H1 (cell line): ENCODE measurements at regions not wholly inside any gene's neighbourhood (a gene's known extent, or its start where the extent isn't known, plus 50 kb on each side); places are given as distances from the start of the nearest gene placed in this dataset.

Experiments used
- CTCF ChIA-PET: fragments of 300-600 bp; sonication (Branson Sonifier 250); formaldehyde crosslinking; loops from one replicate; lab custom pipeline; 2021; ENCODE audit not compliant: partially characterized antibody; lab: Charles Lee
- POLR2A ChIA-PET: fragments of 300-600 bp; sonication (Branson Sonifier 250); formaldehyde crosslinking; loops from one replicate; lab custom pipeline; 2021; ENCODE audit warnings: inconsistent platforms; ENCODE audit not compliant: partially characterized antibody; lab: Charles Lee
- DNase-seq, 2 experiments: peaks; one replicate each; pipeline versions ENCODE4 v3.0.0 to v3.0.0-alpha.2; 2010 to 2022; ENCODE audit warnings: low spot score in 2 of 2, low read depth in 1 of 2, mixed read lengths in 1 of 2
- FAIRE-seq: peaks from 2 replicates; lab custom pipeline; 2011; peaks lifted over from hg19 to GRCh38; lab: Jason Lieb, UNC
- H2AFZ ChIP-seq: 2 replicates; pipeline ENCODE4 v1.8.1; 2012; ENCODE audit warnings: low read length, inconsistent platforms
- H2AK5ac ChIP-seq: 2 replicates; pipeline ENCODE4 v1.6.1; 2013; ENCODE audit warnings: low read depth, low read length
- H2BK120ac ChIP-seq: replicated peaks from 2 replicates; pipeline ENCODE3; 2013; ENCODE audit warnings: low read depth, low read length, inconsistent platforms
- H2BK12ac ChIP-seq: 2 replicates; pipeline ENCODE4 v1.6.1; 2013; ENCODE audit warnings: low read depth, low read length
- H2BK15ac ChIP-seq: 2 replicates; pipeline ENCODE4 v1.6.1; 2013; ENCODE audit warnings: low read length
- H2BK20ac ChIP-seq: 2 replicates; pipeline ENCODE4 v1.6.1; 2013; ENCODE audit warnings: low read length
- H2BK5ac ChIP-seq: 2 replicates; pipeline ENCODE4 v1.6.1; 2013; ENCODE audit warnings: low read depth, low read length
- H3K14ac ChIP-seq: 2 replicates; pipeline ENCODE4 v1.6.1; 2013; ENCODE audit warnings: inconsistent platforms; ENCODE audit not compliant: insufficient read length
- H3K18ac ChIP-seq: 2 replicates; pipeline ENCODE4 v1.6.1; 2013; ENCODE audit warnings: low read length; ENCODE audit errors: extremely low read depth
- H3K23ac ChIP-seq: 2 replicates; pipeline ENCODE4 v1.6.1; 2013; ENCODE audit warnings: inconsistent platforms; ENCODE audit not compliant: insufficient read length
- H3K23me2 ChIP-seq: 2 replicates; pipeline ENCODE4 v1.6.1; 2013; ENCODE audit warnings: low read depth, low read length
- H3K27ac ChIP-seq: 2 replicates; pipeline ENCODE4 v1.6.1; 2011; ENCODE audit warnings: low read depth, low read length, inconsistent platforms
- H3K27me3 ChIP-seq, 4 experiments: replicated peaks in 1 of 4; 1 replicate in 1 of 4; 2 replicates in 3 of 4; pipeline versions ENCODE4 v1.6.1 to v1.8.1; 2011 to 2013; ENCODE audit warnings: low read length in 3 of 4, mild to moderate bottlenecking in 3 of 4, inconsistent platforms in 2 of 4, mixed read lengths in 2 of 4, moderate library complexity in 1 of 4; ENCODE audit not compliant: control insufficient read depth in 3 of 4, insufficient read depth in 3 of 4; ENCODE audit errors: extremely low read depth in 1 of 4
- H3K36me3 ChIP-seq, 4 experiments: 2 replicates each; pipeline versions ENCODE4 v1.6.1 to v1.8.1; 2011 to 2013; ENCODE audit warnings: mild to moderate bottlenecking in 4 of 4, low read length in 3 of 4, moderate library complexity in 2 of 4, control low read depth in 1 of 4, inconsistent platforms in 1 of 4; ENCODE audit not compliant: insufficient read depth in 4 of 4, control insufficient read depth in 2 of 4
- H3K4ac ChIP-seq: replicated peaks from 2 replicates; pipeline ENCODE3; 2013; ENCODE audit warnings: low read length, low read depth, mixed read lengths, inconsistent platforms; ENCODE audit not compliant: insufficient read length
- H3K4me1 ChIP-seq, 4 experiments: replicated peaks in 1 of 4; 1 replicate in 1 of 4; 2 replicates in 3 of 4; pipeline versions ENCODE4 v1.6.1 to v1.8.1; 2011 to 2013; ENCODE audit warnings: low read length in 3 of 4, inconsistent platforms in 2 of 4, mixed read lengths in 1 of 4; ENCODE audit not compliant: insufficient read depth in 4 of 4, control insufficient read depth in 3 of 4
- H3K4me2 ChIP-seq, 2 experiments: 2 replicates each; pipeline versions ENCODE4 v1.6.1 to v1.8.1; 2011 to 2013; ENCODE audit warnings: low read depth in 2 of 2, low read length in 2 of 2, control low read depth in 1 of 2, inconsistent platforms in 1 of 2, mild to moderate bottlenecking in 1 of 2; ENCODE audit not compliant: insufficient read depth in 1 of 2
- H3K4me3 ChIP-seq, 4 experiments: fragments of 200-600, 300-600 bp in 1 of 4; sonication (generic), shearing (Covaris generic), sonication (Bioruptor Twin) in 1 of 4; 2 replicates each; pipeline versions ENCODE4 v1.5.1 to v1.8.1; 2011 to 2016; ENCODE audit warnings: low read length in 4 of 4, low read depth in 3 of 4, control low read depth in 2 of 4, inconsistent platforms in 2 of 4, mild to moderate bottlenecking in 2 of 4, mixed read lengths in 1 of 4, moderate library complexity in 1 of 4; ENCODE audit not compliant: insufficient read depth in 2 of 4; ENCODE audit errors: extremely low read depth in 1 of 4
- H3K56ac ChIP-seq: replicated peaks from 2 replicates; pipeline ENCODE3; 2013; ENCODE audit warnings: low read depth, mild to moderate bottlenecking, mixed read lengths, low read length, inconsistent platforms; ENCODE audit not compliant: insufficient read length
- H3K79me1 ChIP-seq: 2 replicates; pipeline ENCODE4 v1.6.1; 2013; ENCODE audit warnings: low read depth, low read length, control low read depth
- H3K79me2 ChIP-seq, 2 experiments: 2 replicates each; pipeline versions ENCODE4 v1.6.1 to v1.8.1; 2012 to 2013; ENCODE audit warnings: low read length in 2 of 2, mild to moderate bottlenecking in 2 of 2, inconsistent platforms in 1 of 2; ENCODE audit not compliant: insufficient read depth in 2 of 2, control insufficient read depth in 1 of 2
- H3K9ac ChIP-seq, 4 experiments: replicated peaks in 1 of 4; 1 replicate in 1 of 4; 2 replicates in 3 of 4; pipeline versions ENCODE4 v1.6.1 to v1.8.1; 2011 to 2013; ENCODE audit warnings: low read depth in 3 of 4, low read length in 3 of 4, control low read depth in 2 of 4, mild to moderate bottlenecking in 2 of 4, moderate library complexity in 2 of 4, inconsistent platforms in 1 of 4; ENCODE audit errors: extremely low read depth in 1 of 4
- H3K9me3 ChIP-seq, 2 experiments: 2 replicates each; pipeline versions ENCODE4 v1.6.1 to v1.8.1; 2012 to 2013; ENCODE audit warnings: mild to moderate bottlenecking in 2 of 2, moderate library complexity in 2 of 2, control low read depth in 1 of 2, inconsistent platforms in 1 of 2, low read depth in 1 of 2, low read length in 1 of 2, mixed read lengths in 1 of 2; ENCODE audit not compliant: insufficient read depth in 2 of 2
- H4K20me1 ChIP-seq, 2 experiments: replicated peaks in 1 of 2; 2 replicates each; pipeline versions ENCODE3 to v1.8.1; 2011 to 2013; ENCODE audit warnings: inconsistent platforms in 2 of 2, low read length in 2 of 2, mild to moderate bottlenecking in 1 of 2; ENCODE audit not compliant: insufficient read depth in 2 of 2, control insufficient read depth in 1 of 2
- H4K5ac ChIP-seq: 2 replicates; pipeline ENCODE4 v1.6.1; 2013; ENCODE audit warnings: low read length, low read depth, mixed read lengths, inconsistent platforms; ENCODE audit not compliant: insufficient read length
- H4K8ac ChIP-seq: 2 replicates; pipeline ENCODE4 v1.8.0; 2013; ENCODE audit warnings: mild to moderate bottlenecking, moderate library complexity, low read length, inconsistent platforms; ENCODE audit not compliant: insufficient read depth; ENCODE audit errors: extremely low read depth
- H4K91ac ChIP-seq: replicated peaks from 2 replicates; pipeline ENCODE3; 2013; ENCODE audit warnings: low read length, mixed read lengths, inconsistent platforms; ENCODE audit not compliant: insufficient read length
- RBBP5 ChIP-seq: IDR thresholded peaks from 2 replicates; pipeline ENCODE4 v1.7.1; 2012; ENCODE audit warnings: low read depth, mild to moderate bottlenecking, inconsistent platforms, low read length, moderate library complexity, borderline replicate concordance
- SP1 ChIP-seq: IDR thresholded peaks from 2 replicates; pipeline ENCODE4 v1.6.1; 2011; ENCODE audit warnings: low read depth, low read length
- ZNF274 ChIP-seq: IDR thresholded peaks from 2 replicates; pipeline ENCODE4 v1.7.0; 2012; ENCODE audit warnings: low read length, borderline replicate concordance; ENCODE audit errors: extremely low read depth
- WGBS, 2 experiments: shearing (Covaris generic) in 1 of 2; methylation state at CpG; one replicate each; pipeline versions ENCODE4 v1.1.6 to v1.1.7; 2013 to 2015; ENCODE audit warnings: low lambda C conversion rate in 2 of 2, mixed read lengths in 2 of 2, inconsistent platforms in 1 of 2, low coverage in 1 of 2, missing lambda C conversion rate in 1 of 2; ENCODE audit not compliant: insufficient replicate concordance in 2 of 2, insufficient coverage in 1 of 2, insufficient read length in 1 of 2; ENCODE audit errors: extremely low coverage in 1 of 2, missing lambda C conversion rate in 1 of 2; 5-methylcytosine and 5-hydroxymethylcytosine counted together

DNA sequence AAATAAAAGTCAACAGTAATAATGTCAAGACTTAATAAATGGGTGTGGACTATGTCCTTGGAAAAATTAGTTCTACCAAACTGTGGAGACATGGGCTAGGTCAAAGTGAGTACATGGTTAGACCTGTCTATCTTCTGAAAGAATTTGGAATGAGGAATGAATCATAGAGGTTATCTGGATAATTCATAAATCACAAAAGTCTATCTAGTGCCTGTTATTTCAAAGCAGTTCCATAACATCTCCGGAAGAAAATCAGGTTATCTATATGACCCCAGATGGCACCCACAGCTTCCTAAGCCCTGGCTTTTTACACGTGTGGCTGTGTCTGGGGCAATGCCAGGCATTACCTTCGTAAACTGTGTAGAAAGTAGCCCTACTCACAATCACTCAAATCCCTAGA lies 272.0 kb downstream of the ETAA1 start (continued):
- no peak for TF ChIP-seq SP1

DNA sequence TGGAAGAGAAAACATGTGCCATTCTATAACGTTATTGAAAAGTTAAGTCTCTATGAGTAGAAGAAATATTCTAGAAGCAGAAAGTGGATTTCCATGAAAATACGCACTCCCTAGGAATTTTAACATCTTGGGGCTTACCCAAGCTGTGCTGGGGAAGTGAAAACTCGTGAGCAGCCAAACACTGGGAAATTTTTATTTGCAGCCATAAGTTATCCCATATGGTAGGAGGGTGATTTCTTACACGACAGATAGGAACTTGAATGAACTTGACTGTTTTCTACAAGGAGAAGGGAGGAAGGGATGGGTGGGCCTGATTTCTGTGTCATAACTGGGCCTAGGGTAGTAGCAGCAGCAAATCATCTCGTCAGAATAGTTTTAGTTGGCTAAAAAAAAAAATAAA lies 272.6 kb downstream of the ETAA1 start:
- CTCF ChIA-PET = no interaction called here
- no peak overlapping the region for H4K5ac ChIP-seq
- no peak overlapping the region for H3K23ac ChIP-seq
- peaks cover 13% of the 10 kb centered on the region; the same call in 1 of the 2 replicates for H3K23me2 ChIP-seq
- WGBS, 2 experiments = 77% methylated on average over 4 of the region's 5 CpGs; no CpG with 5 or more reads in 1 of the 2 experiments
- no peak overlapping the region for H3K4ac ChIP-seq
- POLR2A ChIA-PET = no interaction called here
- H3K27me3 ChIP-seq = no peaks in the 10 kb centered on the region
- H3K14ac ChIP-seq = no peak overlapping the region
- no peaks in the 10 kb centered on the region for H3K79me1 ChIP-seq
- H4K8ac ChIP-seq = no peak overlapping the region
- no peaks in the 10 kb centered on the region for H3K4me1 ChIP-seq
- no peak for FAIRE-seq
- H2BK15ac ChIP-seq = no peak overlapping the region
- 0 out of 4 replicates have a peak, but pooled peaks cover 0 to 3% of the 10 kb centered on the region in 2 experiments for H3K79me2 ChIP-seq
- H4K91ac ChIP-seq = no peak overlapping the region
- H3K56ac ChIP-seq = no peak overlapping the region
- no peak overlapping the region for H2AK5ac ChIP-seq
- H3K9me3 ChIP-seq = no peaks in the 10 kb centered on the region
- H3K4me2 ChIP-seq = no peak overlapping the region
- TF ChIP-seq RBBP5 (no peak), ZNF274 (no peak)
- TF ChIP-seq, all 59 proteins: peak for 0
- H3K36me3 ChIP-seq = no peaks in the 10 kb centered on the region
- H2BK20ac ChIP-seq = no peak overlapping the region
- H2BK5ac ChIP-seq = no peak overlapping the region
- no peak for DNase-seq
- no peak overlapping the region for H2BK120ac ChIP-seq
- H3K9ac ChIP-seq = no peak overlapping the region
- no peak overlapping the region for H3K18ac ChIP-seq
- H2AFZ ChIP-seq = no peak overlapping the region
- no peak overlapping the region for H3K4me3 ChIP-seq
- no peak overlapping the region for H2BK12ac ChIP-seq
- H3K27ac ChIP-seq = no peak overlapping the region
- peaks cover 0 to 12% of the 10 kb centered on the region in 2 experiments for H4K20me1 ChIP-seq
